ENCODE measurements at regions not wholly inside any gene's neighbourhood (a gene's known extent, or its start where the extent isn't known, plus 50 kb on each side); places are given as distances from the start of the nearest gene placed in this dataset.

DNA sequence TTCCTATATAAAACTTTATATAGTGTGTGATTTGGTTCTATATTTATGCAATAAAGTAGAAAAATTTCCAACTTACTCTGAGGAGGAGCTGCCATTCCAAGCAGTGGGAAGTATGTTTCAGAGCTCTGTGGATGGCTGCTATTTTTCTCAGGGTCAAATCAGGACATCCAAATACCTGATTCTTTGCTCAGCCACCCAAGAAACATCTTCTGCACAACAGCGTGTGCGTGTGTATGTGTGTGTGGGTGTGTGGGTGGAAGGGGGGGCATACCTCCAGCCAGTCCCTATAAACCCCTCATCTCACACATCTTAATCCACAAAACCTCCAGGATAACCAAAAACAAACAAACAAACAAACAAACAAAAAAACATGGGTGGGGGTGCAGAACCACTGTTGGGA is 66.3 kb upstream of the EMX2 start:
- Histone ChIP-seq H3K36me3 (no peaks in the 10 kb centered on the region), H3K9me3 (no peaks in the 10 kb centered on the region), H3K27ac (peak overlapping the region in 1 of 10 donors; percentile 44), H3K4me1 (no peaks in the 10 kb centered on the region), H3K27me3 (peaks cover 0 to 46% (median 23%) of the 10 kb centered on the region in 7 donors), H3K4me3 (no peak overlapping the region)
- TF ChIP-seq, protein P1, sequence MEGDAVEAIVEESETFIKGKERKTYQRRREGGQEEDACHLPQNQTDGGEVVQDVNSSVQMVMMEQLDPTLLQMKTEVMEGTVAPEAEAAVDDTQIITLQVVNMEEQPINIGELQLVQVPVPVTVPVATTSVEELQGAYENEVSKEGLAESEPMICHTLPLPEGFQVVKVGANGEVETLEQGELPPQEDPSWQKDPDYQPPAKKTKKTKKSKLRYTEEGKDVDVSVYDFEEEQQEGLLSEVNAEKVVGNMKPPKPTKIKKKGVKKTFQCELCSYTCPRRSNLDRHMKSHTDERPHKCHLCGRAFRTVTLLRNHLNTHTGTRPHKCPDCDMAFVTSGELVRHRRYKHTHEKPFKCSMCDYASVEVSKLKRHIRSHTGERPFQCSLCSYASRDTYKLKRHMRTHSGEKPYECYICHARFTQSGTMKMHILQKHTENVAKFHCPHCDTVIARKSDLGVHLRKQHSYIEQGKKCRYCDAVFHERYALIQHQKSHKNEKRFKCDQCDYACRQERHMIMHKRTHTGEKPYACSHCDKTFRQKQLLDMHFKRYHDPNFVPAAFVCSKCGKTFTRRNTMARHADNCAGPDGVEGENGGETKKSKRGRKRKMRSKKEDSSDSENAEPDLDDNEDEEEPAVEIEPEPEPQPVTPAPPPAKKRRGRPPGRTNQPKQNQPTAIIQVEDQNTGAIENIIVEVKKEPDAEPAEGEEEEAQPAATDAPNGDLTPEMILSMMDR (IDR thresholded peaks at IDR 0.05): no peak
- intact Hi-C loops (cut with DNase I): no loop called here
- 93 to 96% methylated on average over 2 of the region's 2 CpGs for WGBS, 2 donors
- no peak for DNase-seq
- no peak for ATAC-seq

DNA sequence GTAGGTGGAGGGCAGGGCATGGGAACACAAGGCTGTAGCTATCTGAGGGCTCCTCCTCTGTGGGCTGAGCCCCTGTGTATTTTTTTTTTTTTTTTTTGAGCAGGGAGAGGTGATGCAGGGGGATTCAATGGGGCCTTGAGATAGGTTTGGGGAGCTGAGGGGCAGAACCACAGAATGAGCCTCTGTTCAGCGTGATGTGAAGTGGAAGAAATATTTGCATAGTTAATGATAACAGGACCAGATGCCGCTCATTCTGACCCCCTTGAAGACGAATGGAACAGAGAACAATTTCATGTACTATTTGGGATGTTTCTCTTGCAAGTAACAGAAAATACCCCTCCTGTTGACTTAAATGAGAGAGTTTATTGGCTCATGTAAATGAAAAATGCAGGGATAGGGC is 69.7 kb upstream of the EMX2 start:
- H3K27me3 ChIP-seq: peaks cover 0 to 42% (median 9%) of the 10 kb centered on the region in 7 donors
- no peak for ATAC-seq
- H3K27ac ChIP-seq: no peak overlapping the region
- 52 to 62% methylated on average over 3 of the region's 3 CpGs for WGBS, 2 donors
- no peaks in the 10 kb centered on the region for H3K36me3 ChIP-seq
- DNase-seq: no peak
- TF ChIP-seq, protein P1 (IDR thresholded peaks at IDR 0.05): no peak
- H3K4me1 ChIP-seq: no peaks in the 10 kb centered on the region
- no peak overlapping the region for H3K4me3 ChIP-seq
- intact Hi-C loops (cut with DNase I): no loop called here
- H3K9me3 ChIP-seq: no peaks in the 10 kb centered on the region

DNA sequence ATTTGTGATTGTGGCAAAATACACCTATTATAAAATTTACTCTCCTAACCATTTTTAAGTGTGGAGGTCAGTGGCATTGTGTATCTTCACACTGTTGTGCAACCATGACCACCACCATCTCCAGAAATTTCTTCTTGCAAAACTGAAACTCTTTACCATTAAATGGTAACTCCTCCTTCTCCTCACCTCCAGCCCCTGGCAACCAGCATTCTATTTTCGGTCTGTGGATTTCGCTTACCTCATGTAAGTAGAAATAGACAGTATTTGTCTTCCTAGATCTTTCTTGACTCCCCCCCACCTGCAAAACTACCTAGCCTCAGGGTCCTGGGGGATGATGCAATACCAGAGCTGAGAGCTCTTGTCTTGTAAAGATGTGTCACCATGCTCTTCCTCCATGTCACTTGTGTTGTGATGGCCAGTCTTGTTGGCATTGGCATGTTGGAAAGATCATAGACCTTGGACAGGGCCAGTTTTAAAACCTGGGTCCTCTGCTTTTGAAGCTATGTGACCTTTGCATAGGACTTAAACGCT is 71.1 kb upstream of the EMX2 start:
- H3K4me1 ChIP-seq: no peaks in the 10 kb centered on the region
- no peak overlapping the region for H3K4me3 ChIP-seq
- 84 to 90% methylated on average over 3 of the region's 3 CpGs for WGBS, 2 donors
- DNase-seq (no peak), ATAC-seq (no peak)
- no peaks in the 10 kb centered on the region for H3K36me3 ChIP-seq
- TF ChIP-seq, protein P1 (IDR thresholded peaks at IDR 0.05): no peak
- peaks cover 0 to 40% (median 0%) of the 10 kb centered on the region in 7 donors for H3K27me3 ChIP-seq
- no peaks in the 10 kb centered on the region for H3K9me3 ChIP-seq
- no peak overlapping the region for H3K27ac ChIP-seq
- intact Hi-C loops (cut with DNase I): no loop called here

DNA sequence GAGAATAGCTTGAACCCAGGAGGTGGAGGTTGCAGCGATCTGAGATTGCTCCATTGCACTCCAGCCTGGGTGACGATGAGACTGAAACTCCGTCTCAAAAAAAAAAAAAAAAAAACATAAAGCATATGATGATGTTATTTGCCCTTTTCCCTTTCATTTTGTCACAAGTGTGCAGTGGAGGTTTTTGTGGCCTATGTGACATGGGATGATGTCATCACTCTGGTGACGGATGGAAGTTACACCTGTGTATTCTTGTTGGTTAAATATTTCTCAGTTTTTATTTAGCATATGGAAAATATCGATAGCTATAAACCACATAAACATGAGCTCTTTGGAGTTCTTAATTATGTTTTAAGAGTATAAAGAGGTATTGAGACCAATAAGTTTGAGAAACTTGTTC is 71.8 kb upstream of the EMX2 start:
- ATAC-seq (no peak), DNase-seq (no peak)
- H3K36me3 ChIP-seq: no peaks in the 10 kb centered on the region
- H3K4me1 ChIP-seq: no peaks in the 10 kb centered on the region
- H3K27me3 ChIP-seq: peaks cover 0 to 40% (median 0%) of the 10 kb centered on the region in 7 donors
- WGBS, 2 donors: 71 to 77% methylated on average over 5 of the region's 5 CpGs
- no peak overlapping the region for H3K4me3 ChIP-seq
- intact Hi-C loops (cut with DNase I): no loop called here
- H3K9me3 ChIP-seq: no peaks in the 10 kb centered on the region
- TF ChIP-seq, protein P1 (IDR thresholded peaks at IDR 0.05): no peak
- H3K27ac ChIP-seq: no peak overlapping the region

Measured in heart right ventricle (tissue), 16 donors.